ENCODE measurements at regions not wholly inside any gene's neighbourhood (a gene's known extent, or its start where the extent isn't known, plus 50 kb on each side); places are given as distances from the start of the nearest gene placed in this dataset.
"Not testable (repeated sequence)": the region's sequence is repeated elsewhere in the genome, so short reads cannot be mapped to it uniquely, and the experiment has no call there.

- not testable (repeated sequence) for DNase-seq
These were observed 450.5 kb upstream of the ZEB2 start for GRCh38 chr2:144970410-144970809.

DNA sequence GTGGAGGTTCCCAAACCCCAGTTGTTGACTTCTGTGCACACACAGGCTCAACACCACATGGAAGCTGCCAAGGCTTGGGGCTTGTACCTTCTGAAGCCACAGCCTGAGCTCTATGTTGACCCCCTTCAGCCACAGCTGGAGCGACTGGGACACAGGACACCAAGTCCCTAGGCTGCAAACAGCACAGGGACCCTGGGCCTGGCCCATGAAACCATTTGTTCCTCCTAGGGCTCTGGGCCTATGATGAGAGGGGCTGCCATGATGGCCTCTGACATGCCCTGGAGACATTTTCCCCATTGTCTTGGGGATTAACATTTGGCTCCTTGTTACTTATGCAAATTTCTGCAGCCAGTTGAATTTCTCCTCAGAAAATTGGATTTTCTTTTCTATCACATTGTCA is 449.6 kb upstream of the ZEB2 start:
- not testable (repeated sequence) for DNase-seq

DNA sequence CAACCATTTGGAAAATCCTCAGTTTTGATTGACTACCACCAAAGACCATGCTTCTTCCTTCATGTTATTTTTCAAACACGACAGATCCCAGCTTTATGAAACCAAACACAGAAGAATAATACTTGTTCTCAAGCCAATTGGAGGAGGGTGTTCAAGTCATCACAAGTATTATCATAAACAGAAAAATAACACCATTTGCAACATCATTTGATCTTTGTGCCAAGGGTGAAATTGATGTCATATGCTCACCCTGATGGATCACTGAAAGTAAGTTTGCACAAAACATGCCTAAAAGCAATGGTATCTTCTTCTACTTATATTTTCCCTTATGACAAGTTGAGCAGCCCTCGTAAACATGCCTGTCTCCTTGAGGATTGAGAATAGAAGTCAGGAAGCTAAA is 448.0 kb upstream of the ZEB2 start:
- no peak for DNase-seq

- no peak for DNase-seq
These were observed 445.3 kb upstream of the ZEB2 start for GRCh38 chr2:144965172-144965571.

DNA sequence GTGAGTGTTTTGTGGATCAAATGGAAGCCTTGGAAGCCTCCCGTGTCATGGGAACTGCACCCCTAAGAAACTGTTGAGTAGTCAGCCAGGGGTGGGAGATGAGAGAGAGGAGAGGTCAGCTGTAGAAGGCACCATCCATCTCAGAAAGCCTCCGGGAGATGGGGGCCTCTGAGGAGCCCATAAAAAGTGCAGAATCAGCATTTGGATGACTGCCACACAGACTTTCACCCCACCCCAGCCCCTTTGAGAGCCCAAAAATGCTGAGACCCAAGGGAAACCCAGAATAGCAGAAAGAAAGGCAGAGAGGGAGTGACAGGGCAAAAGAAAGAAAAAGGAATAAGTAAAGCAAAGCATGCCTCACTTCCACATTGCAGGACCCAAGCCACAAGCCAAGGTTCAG is 443.1 kb upstream of the ZEB2 start:
- no peak for DNase-seq

DNA sequence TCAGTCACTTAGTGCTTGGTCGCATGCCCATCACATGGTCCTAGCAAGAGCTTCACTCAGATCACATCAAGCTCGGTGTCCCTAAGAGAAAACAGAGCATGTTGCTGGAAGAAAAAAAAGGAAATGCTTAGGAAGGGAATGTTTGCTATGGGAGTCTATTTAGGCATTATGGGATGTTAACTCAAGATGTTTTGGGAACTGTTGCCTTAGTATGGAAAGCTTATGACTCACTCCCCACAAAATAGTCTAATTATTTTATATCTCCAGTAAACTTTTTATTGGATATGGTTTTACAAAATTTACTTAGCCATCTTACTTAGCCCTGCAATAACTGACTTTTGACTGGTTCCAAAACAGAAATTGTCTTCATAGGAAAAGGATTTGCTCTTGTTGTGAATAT is 439.5 kb upstream of the ZEB2 start:
- no peak for DNase-seq

- DNase-seq, result no peak
These were observed 431.1 kb upstream of the ZEB2 start for GRCh38 chr2:144950899-144951560.

DNA sequence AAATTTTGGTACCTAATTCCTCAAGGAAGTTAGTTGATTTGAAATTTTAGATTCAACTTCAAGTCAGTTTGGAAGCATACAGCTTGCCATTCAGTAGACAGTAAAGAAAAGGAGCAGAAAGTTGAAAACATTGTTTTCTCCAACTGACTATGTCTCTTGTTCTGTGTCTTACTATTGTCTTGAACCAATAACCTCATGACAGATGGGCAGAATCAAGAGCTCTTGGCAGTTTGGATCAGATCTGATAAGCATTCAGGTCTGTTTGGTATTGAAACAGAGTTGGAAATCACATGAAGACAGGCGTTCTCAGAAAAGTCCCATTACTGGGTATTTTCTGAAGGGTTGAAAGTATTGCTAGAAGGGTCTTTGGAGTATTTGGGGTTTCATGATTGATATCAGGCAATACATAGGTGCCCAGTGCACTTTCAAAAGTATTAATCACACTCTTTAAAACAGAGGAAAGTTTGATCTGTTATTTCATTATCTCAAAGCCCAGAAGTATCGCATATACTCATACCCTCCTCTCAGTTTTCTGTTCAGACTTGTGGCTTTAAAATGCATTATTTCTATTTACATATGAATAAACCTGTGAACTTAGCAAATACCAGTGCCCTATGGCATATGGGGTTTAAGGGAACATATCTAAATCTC is 428.4 kb upstream of the ZEB2 start:
- DNase-seq, result no peak

- DNase-seq, result no peak
These were observed 427.8 kb upstream of the ZEB2 start for GRCh38 chr2:144947709-144948037.

DNA sequence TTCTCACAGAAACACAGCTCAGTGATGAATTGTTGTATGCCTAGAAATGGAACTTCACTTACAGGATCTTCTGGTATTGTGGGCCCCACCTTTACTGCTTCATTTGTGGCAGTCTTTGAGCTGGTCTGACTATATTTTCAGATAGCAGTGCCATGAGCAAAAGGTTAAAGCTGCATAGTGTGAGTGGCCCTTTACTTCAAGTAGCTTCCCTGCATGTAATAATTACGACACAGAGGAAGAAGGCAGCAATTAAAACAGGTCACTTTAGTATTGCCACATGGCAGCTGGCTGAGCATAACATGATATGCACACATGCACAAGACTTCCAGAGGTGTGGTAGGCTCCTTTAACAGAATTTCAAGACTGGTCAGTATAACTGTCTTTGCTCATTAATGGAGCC is 426.3 kb upstream of the ZEB2 start:
- no peak for DNase-seq

- no peak for DNase-seq
These were observed 424.8 kb upstream of the ZEB2 start for GRCh38 chr2:144944546-144945220.

- DNase-seq, result no peak
These were observed 424.1 kb upstream of the ZEB2 start for GRCh38 chr2:144943986-144944385.

- no peak for DNase-seq
These were observed 423.5 kb upstream of the ZEB2 start for GRCh38 chr2:144943293-144943941.

- DNase-seq, result no peak
These were observed 422.8 kb upstream of the ZEB2 start for GRCh38 chr2:144942516-144943256.

DNA sequence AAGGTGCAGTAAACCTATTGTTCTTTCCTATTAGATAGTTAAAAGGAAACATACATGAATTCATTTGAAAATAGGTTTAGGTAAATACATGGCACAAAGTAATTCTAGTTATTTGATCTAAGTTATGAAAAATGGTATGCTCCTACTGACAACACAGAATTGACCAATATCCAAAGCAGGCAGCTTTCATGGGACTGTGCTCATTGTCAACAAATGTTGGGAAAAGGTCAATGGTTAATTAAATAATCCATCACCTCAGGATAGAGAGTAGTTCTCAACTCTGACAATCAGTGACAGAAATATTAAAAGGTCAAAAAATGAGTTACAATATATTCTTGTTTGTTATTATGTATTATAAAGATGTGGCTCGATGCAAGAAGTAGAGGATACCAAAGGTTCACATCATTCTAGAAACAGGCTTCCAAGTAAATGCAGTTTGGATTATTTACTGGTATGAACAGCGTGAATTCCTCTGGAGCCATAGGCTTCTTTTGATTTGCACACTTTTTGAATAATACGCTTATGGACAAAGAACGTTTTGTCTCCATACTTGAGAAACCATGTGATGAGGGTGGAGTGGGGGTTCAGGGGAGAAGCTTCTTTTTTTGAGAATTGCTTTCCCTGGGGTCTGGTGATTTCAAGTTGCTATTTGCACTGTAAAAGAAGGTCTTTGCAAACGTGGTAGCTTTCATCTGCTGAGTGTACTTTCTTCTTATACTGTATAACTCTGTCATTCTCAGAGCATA is 422.0 kb upstream of the ZEB2 start:
- no peak for DNase-seq

DNA sequence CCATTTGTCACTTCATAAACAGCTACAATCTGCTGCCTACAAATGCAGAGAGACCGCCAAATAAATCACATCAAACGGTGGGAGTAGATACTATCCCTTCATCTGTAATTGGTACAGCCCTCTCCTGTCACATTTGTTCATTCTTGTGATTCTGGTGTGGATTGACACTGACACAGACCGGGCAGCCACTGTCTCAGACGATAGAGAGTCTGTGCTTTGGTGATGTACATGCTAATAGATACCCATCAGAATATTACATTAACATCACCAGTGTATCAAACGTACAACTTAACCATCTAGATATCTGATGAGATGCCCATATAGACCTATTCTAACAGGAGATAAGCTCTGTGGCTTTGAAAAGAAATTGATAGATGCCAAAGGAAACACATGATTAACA is 419.7 kb upstream of the ZEB2 start:
- no peak for DNase-seq

GRCh38 chr2:144937910-144938709 is 418.2 kb upstream of the ZEB2 start:
- peak in 1 of 2 donors; percentile 26 for DNase-seq

GRCh38 chr2:144937066-144937465 is 417.1 kb upstream of the ZEB2 start:
- no peak for DNase-seq

DNA sequence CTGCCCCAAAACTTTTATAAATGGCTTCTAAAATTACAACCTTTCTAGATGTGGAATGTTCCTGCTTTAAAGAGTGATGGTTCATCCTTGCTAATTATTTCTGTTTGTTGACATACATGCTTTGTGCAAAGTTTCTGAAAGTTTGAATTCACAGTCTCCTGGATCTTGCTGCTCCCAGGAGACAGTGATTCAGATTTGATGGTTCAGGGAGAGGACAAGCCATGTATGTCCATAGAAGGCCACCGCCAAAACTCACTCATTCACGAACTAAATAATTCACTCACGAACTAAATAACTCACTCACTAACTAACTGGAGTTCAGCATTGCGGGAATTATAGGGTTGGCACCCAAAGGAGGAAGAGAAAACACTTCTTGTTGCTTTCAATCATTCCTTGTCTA is 416.5 kb upstream of the ZEB2 start:
- DNase-seq, result no peak

GRCh38 chr2:144935736-144936135 is 415.8 kb upstream of the ZEB2 start:
- DNase-seq, result no peak

DNA sequence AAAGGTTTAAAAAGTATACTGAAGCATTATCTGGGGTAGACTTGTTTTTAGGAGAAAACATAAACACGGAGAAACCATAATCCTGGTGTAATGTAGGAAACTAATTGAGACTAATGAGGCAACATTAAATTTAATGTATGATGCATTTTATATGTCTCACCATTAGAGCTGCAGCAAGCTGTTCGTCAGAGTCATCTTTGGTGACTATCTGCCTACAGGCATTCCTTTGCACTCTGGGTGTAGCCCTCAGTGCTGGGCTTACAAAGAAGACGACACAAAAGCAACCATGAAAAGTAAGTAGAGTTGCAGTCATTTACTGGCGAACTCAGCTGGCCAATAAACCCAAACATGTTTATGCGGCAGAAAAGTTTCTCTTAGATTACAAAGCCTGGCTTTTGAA is 415.3 kb upstream of the ZEB2 start:
- DNase-seq, result no peak

DNA sequence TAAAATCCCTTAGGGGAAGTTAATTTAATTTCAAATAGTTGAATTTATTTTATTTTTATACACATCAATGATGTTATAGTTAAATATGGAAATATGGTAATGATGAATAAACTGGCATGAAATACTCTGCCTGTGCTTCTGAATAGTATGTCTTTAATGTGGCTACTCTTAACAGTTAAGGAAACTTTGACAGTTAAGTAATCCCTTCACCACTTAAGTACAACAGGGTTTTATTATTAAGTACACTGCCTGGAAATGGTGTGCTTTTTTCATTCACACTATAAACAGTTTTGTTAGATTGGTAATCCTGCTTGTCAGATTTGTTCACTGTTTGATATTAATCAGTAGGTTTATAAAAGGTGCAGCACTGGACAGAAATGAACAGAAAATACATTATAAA is 412.0 kb upstream of the ZEB2 start:
- no peak for DNase-seq
